Kidney (tissue), 13 donors: ENCODE measurements at regions not wholly inside any gene's neighbourhood (a gene's known extent, or its start where the extent isn't known, plus 50 kb on each side); places are given as distances from the start of the nearest gene placed in this dataset.

Source experiments
- DNase-seq, 5 donors: peaks; one replicate each; pipeline ENCODE4 v3.0.0-alpha.2; 2013 to 2020
- FAIRE-seq: peaks from 2 replicates; lab custom pipeline; 2012; peaks lifted over from hg19 to GRCh38; lab: Jason Lieb, UNC
- H3K27ac ChIP-seq, 2 donors: one replicate each; pipeline ENCODE4 v1.7.0; 2013; ENCODE audit warnings: low read depth in 2 of 2, low read length in 2 of 2, inconsistent platforms in 1 of 2
- H3K27me3 ChIP-seq: one replicate; pipeline ENCODE4 v1.7.1; 2013; ENCODE audit warnings: low read length, inconsistent platforms; ENCODE audit not compliant: control insufficient read depth, insufficient read depth
- H3K36me3 ChIP-seq, 3 donors: one replicate each; pipeline versions ENCODE4 v1.7.0 to v1.7.1; 2013; ENCODE audit warnings: low read length in 3 of 3, control low read depth in 1 of 3, inconsistent platforms in 1 of 3; ENCODE audit not compliant: insufficient read depth in 3 of 3, control insufficient read depth in 2 of 3
- H3K4me1 ChIP-seq, 3 donors: one replicate each; pipeline versions ENCODE4 v1.7.0 to v1.7.1; 2013; ENCODE audit warnings: low read length in 3 of 3, inconsistent platforms in 1 of 3, low read depth in 1 of 3; ENCODE audit not compliant: control insufficient read depth in 2 of 3, insufficient read depth in 2 of 3
- H3K4me3 ChIP-seq, 3 donors: one replicate each; pipeline versions ENCODE4 v1.7.0 to v1.8.1; 2013; ENCODE audit warnings: low read length in 3 of 3, control low read depth in 1 of 3, inconsistent platforms in 1 of 3
- H3K9ac ChIP-seq, 3 donors: one replicate each; pipeline versions ENCODE4 v1.7.0 to v1.7.1; 2013; ENCODE audit warnings: low read length in 3 of 3, control low read depth in 1 of 3, inconsistent platforms in 1 of 3
- H3K9me3 ChIP-seq, 3 donors: one replicate each; pipeline versions ENCODE4 v1.7.0 to v1.7.1; 2013; ENCODE audit warnings: low read length in 3 of 3, control low read depth in 1 of 3, inconsistent platforms in 1 of 3; ENCODE audit not compliant: control insufficient read depth in 2 of 3, insufficient read depth in 1 of 3
- CTCF ChIP-seq: IDR thresholded peaks from 3 replicates; pipeline ENCODE4 v1.5.1; 2012; ENCODE audit warnings: mild to moderate bottlenecking, moderate library complexity, borderline replicate concordance; ENCODE audit not compliant: insufficient read depth; ENCODE audit errors: extremely low read depth
- intact Hi-C: fragments of 100-400 bp; cut with DNase I; formaldehyde crosslinking; loops from one replicate; pipeline ENCODE4 v1.11.1; 2022
- donor health status: control.
- donor health status: control.
- donor health status: control.
- donor health status: control.
- donor health status: control.
- donor health status: DM: yes; HTN: yes; CAD: no.
- donor health status: Normal renal cell carcinoma (clear cell type).

GRCh38 chr3:26353097-26353496, 269.5 kb upstream of the LRRC3B start:
- intact Hi-C loops = no loop called here
- no peaks in the 10 kb centered on the region for H3K27me3 ChIP-seq
- DNase-seq = no peak
- FAIRE-seq = no peak
- no peak overlapping the region for H3K27ac ChIP-seq
- no peak overlapping the region for H3K4me3 ChIP-seq
- H3K9me3 ChIP-seq = peaks cover 0 to 8% (median 0%) of the 10 kb centered on the region in 3 donors
- H3K9ac ChIP-seq = no peak overlapping the region
- no peaks in the 10 kb centered on the region for H3K4me1 ChIP-seq
- no peaks in the 10 kb centered on the region for H3K36me3 ChIP-seq
- TF ChIP-seq CTCF = no peak

GRCh38 chr3:26358405-26358804, 264.2 kb upstream of the LRRC3B start:
- Histone ChIP-seq H3K36me3 (no peaks in the 10 kb centered on the region), H3K4me3 (no peak overlapping the region), H3K4me1 (no peaks in the 10 kb centered on the region), H3K27ac (no peak overlapping the region), H3K9ac (no peak overlapping the region), H3K27me3 (no peaks in the 10 kb centered on the region), H3K9me3 (no peaks in the 10 kb centered on the region)
- FAIRE-seq (no peak), DNase-seq (no peak)
- intact Hi-C loops = no loop called here
- TF ChIP-seq CTCF = no peak

GRCh38 chr3:26365706-26366105, 256.9 kb upstream of the LRRC3B start:
- no peak for TF ChIP-seq CTCF
- Histone ChIP-seq H3K27ac (no peak overlapping the region), H3K27me3 (no peaks in the 10 kb centered on the region), H3K4me3 (no peak overlapping the region), H3K9ac (no peak overlapping the region), H3K9me3 (no peaks in the 10 kb centered on the region), H3K36me3 (no peaks in the 10 kb centered on the region), H3K4me1 (no peaks in the 10 kb centered on the region)
- intact Hi-C loops = no loop called here
- DNase-seq = no peak
- FAIRE-seq = no peak

GRCh38 chr3:26368312-26368711, 254.3 kb upstream of the LRRC3B start:
- Histone ChIP-seq H3K27me3 (no peaks in the 10 kb centered on the region), H3K4me3 (no peak overlapping the region), H3K36me3 (no peaks in the 10 kb centered on the region), H3K27ac (no peak overlapping the region), H3K9ac (no peak overlapping the region), H3K4me1 (no peaks in the 10 kb centered on the region), H3K9me3 (no peaks in the 10 kb centered on the region)
- DNase-seq = no peak
- intact Hi-C loops = no loop called here
- no peak for FAIRE-seq
- TF ChIP-seq CTCF = no peak
